Endodermal cell (in vitro differentiated cells): ENCODE measurements at regions not wholly inside any gene's neighbourhood (a gene's known extent, or its start where the extent isn't known, plus 50 kb on each side); places are given as distances from the start of the nearest gene placed in this dataset.

ENCODE experiments used
- DNase-seq: peaks from one replicate; pipeline ENCODE4 v3.0.0-alpha.2; 2017
- H3K27ac ChIP-seq: 2 replicates; pipeline ENCODE4 v1.5.1; 2013; ENCODE audit warnings: mild to moderate bottlenecking, low read depth, low read length, moderate library complexity
- H3K27me3 ChIP-seq: 2 replicates; pipeline ENCODE4 v1.6.1; 2013; ENCODE audit warnings: mild to moderate bottlenecking, low read length, moderate library complexity; ENCODE audit not compliant: insufficient read depth, control insufficient read depth, poor library complexity, severe bottlenecking
- H3K36me3 ChIP-seq: 2 replicates; pipeline ENCODE4 v1.7.0; 2013; ENCODE audit warnings: mild to moderate bottlenecking, low read length, moderate library complexity; ENCODE audit not compliant: control insufficient read depth, insufficient read depth
- H3K4me1 ChIP-seq: one replicate; pipeline ENCODE4 v1.7.0; 2013; ENCODE audit warnings: low read length; ENCODE audit not compliant: control insufficient read depth, insufficient read depth
- H3K4me3 ChIP-seq: 2 replicates; pipeline ENCODE4 v1.5.1; 2013; ENCODE audit warnings: mild to moderate bottlenecking, low read length, moderate library complexity
- H3K9ac ChIP-seq: 2 replicates; pipeline ENCODE4 v1.6.1; 2013; ENCODE audit warnings: mild to moderate bottlenecking, low read length, moderate library complexity; ENCODE audit not compliant: poor library complexity, severe bottlenecking; ENCODE audit errors: extremely low read depth
- H3K9me3 ChIP-seq: 2 replicates; pipeline ENCODE4 v1.6.1; 2013; ENCODE audit warnings: mild to moderate bottlenecking, low read length, moderate library complexity; ENCODE audit not compliant: control insufficient read depth
- H3K27ac Mint-ChIP-seq: 2 replicates; pipeline ENCODE4 v1.8.0; 2020; ENCODE audit warnings: mixed read lengths
- H3K27me3 Mint-ChIP-seq: 2 replicates; pipeline ENCODE4 v1.8.0; 2021; ENCODE audit warnings: mild to moderate bottlenecking, mixed read lengths; ENCODE audit not compliant: insufficient read depth
- H3K36me3 Mint-ChIP-seq: 2 replicates; pipeline ENCODE4 v1.8.0; 2020; ENCODE audit warnings: low read depth, mixed read lengths
- H3K4me1 Mint-ChIP-seq: 2 replicates; pipeline ENCODE4 v1.8.0; 2020; ENCODE audit warnings: mixed read lengths
- H3K4me3 Mint-ChIP-seq: 2 replicates; pipeline ENCODE4 v1.8.0; 2020; ENCODE audit warnings: mild to moderate bottlenecking, moderate library complexity, mixed read lengths
- H3K9me3 Mint-ChIP-seq: 2 replicates; pipeline ENCODE4 v1.8.0; 2020; ENCODE audit warnings: mild to moderate bottlenecking, mixed read lengths
- CTCF ChIP-seq: fragments of 200-600 bp; sonication (generic); conservative IDR thresholded peaks from 2 replicates; pipeline ENCODE4 v1.5.0; 2021; ENCODE audit warnings: antibody characterized with exemption, mild to moderate bottlenecking
- WGBS, 2 experiments: methylation state at CpG; one replicate each; pipeline versions ENCODE4 v1.1.5 to v1.1.7; 2013; ENCODE audit warnings: missing lambda C conversion rate in 2 of 2, mixed read lengths in 1 of 2; ENCODE audit not compliant: insufficient coverage in 1 of 2, insufficient read length in 1 of 2; 5-methylcytosine and 5-hydroxymethylcytosine counted together

- Histone ChIP-seq H3K9ac (no peak overlapping the region), H3K9me3 (no peaks in the 10 kb centered on the region), H3K36me3 (no peaks in the 10 kb centered on the region), H3K27me3 (peaks cover 46% of the 10 kb centered on the region), H3K4me1 (no peaks in the 10 kb centered on the region), H3K4me3 (no peak overlapping the region), H3K27ac (no peak overlapping the region)
- Mint-ChIP-seq H3K36me3 (no peaks in the 10 kb centered on the region), H3K4me1 (peaks cover 16% of the 10 kb centered on the region), H3K4me3 (no peak overlapping the region), H3K27ac (no peak overlapping the region), H3K9me3 (no peaks in the 10 kb centered on the region), H3K27me3 (peaks cover 57% of the 10 kb centered on the region)
- WGBS, 2 experiments, result 89 to 94% methylated on average over 1 to 5 of the region's 5 CpGs
- DNase-seq, result peak; percentile 39
- TF ChIP-seq CTCF, result no peak
Measured at GRCh38 chr12:130016194-130016593, 112.4 kb upstream of the TMEM132D start.

- Histone ChIP-seq H3K4me3 (no peak overlapping the region), H3K9me3 (no peaks in the 10 kb centered on the region), H3K4me1 (no peaks in the 10 kb centered on the region), H3K27me3 (peaks cover 45% of the 10 kb centered on the region), H3K36me3 (no peaks in the 10 kb centered on the region), H3K9ac (no peak overlapping the region), H3K27ac (no peak overlapping the region)
- 94 to 96% methylated on average over 6 to 17 of the region's 17 CpGs for WGBS, 2 experiments
- Mint-ChIP-seq H3K36me3 (no peaks in the 10 kb centered on the region), H3K27ac (no peak overlapping the region), H3K4me1 (peaks cover 8% of the 10 kb centered on the region), H3K4me3 (no peak overlapping the region), H3K27me3 (peaks cover 52% of the 10 kb centered on the region), H3K9me3 (no peaks in the 10 kb centered on the region)
- peak; percentile 47 for DNase-seq
- no peak for TF ChIP-seq CTCF
Measured at GRCh38 chr12:130016986-130017385, 113.2 kb upstream of the TMEM132D start.

- no peak overlapping the region for H3K9ac ChIP-seq
- Mint-ChIP-seq H3K4me1 (peaks cover 7% of the 10 kb centered on the region), H3K9me3 (no peaks in the 10 kb centered on the region), H3K27ac (no peak overlapping the region), H3K36me3 (no peaks in the 10 kb centered on the region), H3K27me3 (peaks cover 52% of the 10 kb centered on the region), H3K4me3 (no peak overlapping the region)
- H3K27me3 ChIP-seq, result peaks cover 40% of the 10 kb centered on the region
- WGBS, 2 experiments, result 73 to 74% methylated on average over 18 to 31 of the region's 34 CpGs
- no peaks in the 10 kb centered on the region for H3K9me3 ChIP-seq
- DNase-seq, result peak; percentile 69
- H3K4me1 ChIP-seq, result no peaks in the 10 kb centered on the region
- no peaks in the 10 kb centered on the region for H3K36me3 ChIP-seq
- no peak overlapping the region for H3K4me3 ChIP-seq
- TF ChIP-seq CTCF, result no peak
- no peak overlapping the region for H3K27ac ChIP-seq
Measured at GRCh38 chr12:130017591-130018449, 114.0 kb upstream of the TMEM132D start.
